ENCODE measurements at regions not wholly inside any gene's neighbourhood (a gene's known extent, or its start where the extent isn't known, plus 50 kb on each side); places are given as distances from the start of the nearest gene placed in this dataset.
A peak's percentile ranks its signal among the peaks of the same experiment; 100 is the strongest.

DNA sequence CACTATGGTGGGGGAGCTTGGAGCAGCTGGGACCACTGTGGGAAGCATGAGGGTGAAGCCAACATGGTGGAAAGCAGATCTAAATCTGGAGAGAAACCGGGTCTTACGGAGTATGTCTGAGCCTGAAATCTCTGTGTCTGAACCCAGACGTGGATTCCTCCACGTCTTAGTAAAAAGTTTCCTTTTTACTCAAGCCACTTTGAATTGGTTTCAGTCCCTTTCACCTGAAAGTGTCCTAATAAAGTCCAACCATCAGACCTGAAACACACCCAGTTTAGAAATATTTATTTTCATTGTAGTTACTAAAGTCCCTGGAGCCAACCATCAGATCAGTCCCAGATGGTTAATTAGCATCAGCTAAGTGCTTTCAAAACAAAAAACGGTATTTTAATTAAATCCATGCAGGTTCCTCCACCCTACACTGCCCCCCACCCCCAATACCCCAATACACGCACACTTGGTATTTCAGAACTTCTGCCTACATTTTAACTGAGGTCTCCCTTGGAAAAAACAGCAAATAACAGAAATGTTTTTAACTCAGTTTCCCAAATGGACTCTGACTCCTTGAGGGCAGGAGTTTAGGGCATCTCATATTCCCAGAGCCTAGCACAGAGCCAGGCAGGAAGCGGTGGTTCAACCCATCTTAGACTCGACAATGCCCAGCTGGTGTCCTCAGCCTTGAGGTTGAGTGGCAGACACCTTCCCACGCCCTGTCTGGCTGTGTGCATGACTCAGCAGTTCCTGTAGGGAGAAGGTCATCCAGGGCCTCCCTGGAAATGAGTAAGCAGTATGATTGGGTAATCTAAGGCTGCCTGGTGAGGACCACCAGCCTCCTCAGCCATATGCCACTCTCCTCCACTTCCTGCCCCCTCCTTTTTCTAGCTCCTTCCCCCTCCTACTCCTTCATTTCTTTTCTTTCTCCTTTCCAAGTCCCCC is 175.8 kb downstream of the TTC8 start:
- H3K27me3 ChIP-seq (ENCODE audit: low read depth) = no peaks in the 10 kb centered on the region
- peak; percentile 67 for DNase-seq

DNA sequence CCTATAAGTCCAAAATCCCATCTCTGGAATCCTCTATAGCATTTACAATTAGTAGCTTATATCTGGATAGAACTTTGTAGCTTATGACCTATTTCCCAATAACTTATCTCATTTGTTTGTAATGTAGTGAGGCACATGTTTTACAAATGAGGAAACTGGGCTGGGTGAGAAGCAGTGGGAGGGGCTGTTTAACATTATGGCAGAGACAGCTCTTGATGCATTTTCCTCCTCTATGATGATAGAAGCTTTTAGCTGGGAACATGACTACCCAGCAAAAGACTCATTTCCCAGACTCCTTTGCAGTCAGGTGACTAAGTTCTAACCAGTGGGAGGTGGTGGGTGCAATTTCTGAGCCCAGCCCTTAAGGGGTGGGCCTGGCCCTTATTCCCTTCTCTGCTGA is 179.7 kb downstream of the TTC8 start:
- Histone ChIP-seq H3K9me3 (no peaks in the 10 kb centered on the region), H3K4me3 (no peak overlapping the region), H3K27me3 (ENCODE audit: low read depth) (no peaks in the 10 kb centered on the region), H3K4me1 (no peaks in the 10 kb centered on the region), H3K36me3 (no peaks in the 10 kb centered on the region), H3K27ac (no peak overlapping the region)
- ATAC-seq (no peak), DNase-seq (no peak)
- intact Hi-C loops (cut with DNase I) = no loop called here
- no peak for TF ChIP-seq CTCF (IDR thresholded peaks at IDR 0.05)

More for the DNA sequence above, 175.8 kb downstream of the TTC8 start:
- Histone ChIP-seq H3K4me3 (no peak overlapping the region), H3K4me1 (peaks cover 6% of the 10 kb centered on the region), H3K36me3 (no peaks in the 10 kb centered on the region), H3K27ac (no peak overlapping the region), H3K9me3 (no peaks in the 10 kb centered on the region)
- no peak for TF ChIP-seq CTCF (IDR thresholded peaks at IDR 0.05)
- ATAC-seq = peak; percentile 64
- intact Hi-C loops (cut with DNase I) = no loop called here

DNA sequence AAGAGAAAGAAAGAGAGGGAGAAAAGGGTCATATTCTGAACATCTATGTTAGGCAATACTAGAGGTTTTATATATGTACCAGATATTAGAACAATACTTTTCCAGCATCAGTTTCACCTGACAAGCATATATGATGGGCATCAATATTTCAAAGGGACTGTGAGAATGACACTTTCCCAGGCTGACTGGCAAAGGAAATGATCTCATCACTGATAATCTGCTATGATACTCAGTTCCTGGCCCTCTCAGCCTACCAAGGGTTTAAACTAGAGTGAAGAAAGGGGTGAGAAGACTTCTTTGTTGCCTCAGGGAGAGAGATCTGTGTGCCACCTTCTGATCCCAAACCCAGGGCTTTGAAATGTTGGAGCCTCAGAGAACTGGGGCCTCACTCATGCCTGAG is 183.5 kb downstream of the TTC8 start:
- intact Hi-C loops (cut with DNase I) = no loop called here
- no peaks in the 10 kb centered on the region for H3K9me3 ChIP-seq

DNA sequence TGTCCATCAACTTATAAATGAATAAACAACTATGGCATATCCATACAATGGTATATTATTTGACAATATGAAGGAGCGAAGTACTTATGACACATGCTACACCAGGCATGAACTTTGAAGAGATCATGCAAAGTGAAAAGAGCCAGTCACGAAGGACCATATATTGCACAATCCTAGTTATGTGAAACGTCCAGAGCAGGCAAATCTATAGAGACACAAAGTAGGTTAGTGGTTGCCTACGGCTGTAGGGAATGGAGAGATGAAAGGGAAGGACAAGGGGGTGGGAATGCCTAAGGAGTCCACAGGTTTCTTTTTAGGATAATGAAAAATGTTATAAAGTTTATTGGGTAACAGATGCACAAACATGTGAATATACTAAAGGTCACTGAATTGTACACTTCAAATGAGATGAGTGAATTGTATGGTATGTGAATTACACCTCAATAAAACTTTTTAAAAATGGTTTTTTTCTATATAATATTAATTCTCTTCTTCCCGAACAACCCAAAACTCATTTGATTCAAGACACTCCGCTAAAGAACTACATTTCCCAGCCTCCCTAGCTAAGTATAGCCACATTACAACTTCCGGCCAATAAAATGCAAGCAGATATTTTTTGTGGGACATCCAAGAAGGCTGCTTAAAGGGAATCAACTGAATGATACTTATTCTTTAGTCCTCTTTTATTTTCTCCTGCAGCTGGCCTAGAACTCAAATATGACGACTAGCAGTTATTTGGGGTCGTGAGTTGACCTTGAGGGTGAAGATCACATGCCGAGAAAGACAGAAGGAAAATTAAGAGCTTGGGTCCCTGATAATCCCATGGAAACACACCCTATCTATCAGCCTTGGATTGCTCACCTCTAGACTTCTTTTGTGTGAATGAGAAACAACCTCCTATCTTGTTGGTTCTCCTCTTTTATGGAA is 187.2 kb downstream of the TTC8 start:
- no peak for TF ChIP-seq CTCF (IDR thresholded peaks at IDR 0.05)
- Histone ChIP-seq H3K9me3 (no peaks in the 10 kb centered on the region), H3K36me3 (no peaks in the 10 kb centered on the region), H3K4me3 (peak overlapping the region; percentile 9), H3K27me3 (ENCODE audit: low read depth) (no peaks in the 10 kb centered on the region), H3K4me1 (no peaks in the 10 kb centered on the region), H3K27ac (no peak overlapping the region)
- DNase-seq (no peak), ATAC-seq (peak in 1 of 2 donors; percentile 56)
- intact Hi-C loops (cut with DNase I) = no loop called here

More for the DNA sequence above, 183.5 kb downstream of the TTC8 start:
- Histone ChIP-seq H3K4me3 (no peak overlapping the region), H3K27me3 (ENCODE audit: low read depth) (no peaks in the 10 kb centered on the region), H3K4me1 (no peaks in the 10 kb centered on the region), H3K27ac (no peak overlapping the region), H3K36me3 (no peaks in the 10 kb centered on the region)
- ATAC-seq (no peak), DNase-seq (no peak)
- TF ChIP-seq CTCF (IDR thresholded peaks at IDR 0.05) = no peak

DNA sequence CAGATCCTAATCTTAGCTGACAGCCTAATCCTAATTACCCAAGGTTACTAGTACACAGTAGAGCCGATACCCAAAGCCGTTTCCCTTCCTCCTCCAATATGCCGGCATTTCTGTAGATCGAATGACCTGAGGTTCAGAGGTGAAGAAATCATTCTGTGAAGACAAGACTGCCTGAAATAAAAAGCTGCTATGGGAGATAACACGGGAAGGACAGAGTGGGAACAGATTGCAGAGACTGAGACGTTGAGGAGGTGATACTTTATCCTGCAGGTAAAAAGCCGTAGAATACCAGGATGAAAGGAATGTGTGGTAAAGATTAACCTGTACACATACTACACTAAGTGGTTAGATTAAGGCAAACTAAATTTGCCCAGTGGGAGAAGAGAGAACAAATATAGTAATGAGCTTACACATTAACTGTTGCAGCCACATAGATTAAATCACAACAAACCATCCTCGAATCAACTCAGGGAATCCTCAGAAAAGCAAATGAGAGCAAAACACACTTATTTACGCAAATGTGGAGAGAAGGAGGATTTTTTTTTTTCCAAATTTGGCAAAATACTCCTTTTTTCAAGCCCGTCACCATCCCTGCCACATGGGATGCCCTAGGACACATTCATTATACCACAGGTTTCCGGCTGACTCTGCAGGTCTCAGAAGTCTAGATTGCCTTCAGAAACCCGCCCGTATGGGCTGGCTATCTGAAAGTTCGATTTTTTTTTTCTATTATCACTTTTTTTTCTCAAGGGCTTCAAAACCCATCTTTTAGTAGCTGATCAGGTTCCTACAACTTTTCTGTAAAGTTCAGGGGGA is 188.0 kb downstream of the TTC8 start:
- peak overlapping the region; percentile 9 for H3K4me3 ChIP-seq
- intact Hi-C loops (cut with DNase I) = no loop called here

More for the DNA sequence above, 188.0 kb downstream of the TTC8 start:
- Histone ChIP-seq H3K27ac (no peak overlapping the region), H3K36me3 (no peaks in the 10 kb centered on the region), H3K27me3 (ENCODE audit: low read depth) (no peaks in the 10 kb centered on the region), H3K9me3 (no peaks in the 10 kb centered on the region), H3K4me1 (no peaks in the 10 kb centered on the region)
- TF ChIP-seq CTCF (IDR thresholded peaks at IDR 0.05) = no peak
- ATAC-seq = no peak
- DNase-seq = no peak

Data from lower lobe of right lung (tissue), 2 donors.